ENCODE measurements at regions not wholly inside any gene's neighbourhood (a gene's known extent, or its start where the extent isn't known, plus 50 kb on each side); places are given as distances from the start of the nearest gene placed in this dataset.

GRCh38 chr4:156560701-156561100 lies 410.9 kb downstream of the PDGFC start:
- intact Hi-C loops (cut with DNase I): no loop called here
- ATAC-seq (no peak), DNase-seq (no peak)

DNA sequence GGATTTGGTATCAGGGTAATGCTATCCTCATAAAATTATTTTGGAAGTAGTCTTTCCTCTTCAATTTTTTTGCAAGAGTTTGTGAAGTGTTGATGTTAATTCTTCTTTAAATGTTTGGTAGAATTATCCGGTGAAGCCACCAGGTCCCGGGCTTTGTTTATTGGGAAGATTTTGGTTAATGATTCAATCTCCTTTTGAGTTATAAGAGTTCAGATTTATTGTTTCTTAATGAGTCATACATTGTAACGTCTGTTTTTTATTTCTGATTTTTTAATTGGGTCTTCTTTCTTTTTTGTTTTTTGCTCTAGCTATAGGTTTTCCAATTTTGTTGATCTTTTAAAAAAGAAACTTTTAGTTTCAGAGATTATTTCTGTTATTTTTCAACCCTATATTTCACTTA lies 412.3 kb downstream of the PDGFC start:
- no peak for DNase-seq
- no peak for ATAC-seq
- intact Hi-C loops (cut with DNase I): no loop called here

DNA sequence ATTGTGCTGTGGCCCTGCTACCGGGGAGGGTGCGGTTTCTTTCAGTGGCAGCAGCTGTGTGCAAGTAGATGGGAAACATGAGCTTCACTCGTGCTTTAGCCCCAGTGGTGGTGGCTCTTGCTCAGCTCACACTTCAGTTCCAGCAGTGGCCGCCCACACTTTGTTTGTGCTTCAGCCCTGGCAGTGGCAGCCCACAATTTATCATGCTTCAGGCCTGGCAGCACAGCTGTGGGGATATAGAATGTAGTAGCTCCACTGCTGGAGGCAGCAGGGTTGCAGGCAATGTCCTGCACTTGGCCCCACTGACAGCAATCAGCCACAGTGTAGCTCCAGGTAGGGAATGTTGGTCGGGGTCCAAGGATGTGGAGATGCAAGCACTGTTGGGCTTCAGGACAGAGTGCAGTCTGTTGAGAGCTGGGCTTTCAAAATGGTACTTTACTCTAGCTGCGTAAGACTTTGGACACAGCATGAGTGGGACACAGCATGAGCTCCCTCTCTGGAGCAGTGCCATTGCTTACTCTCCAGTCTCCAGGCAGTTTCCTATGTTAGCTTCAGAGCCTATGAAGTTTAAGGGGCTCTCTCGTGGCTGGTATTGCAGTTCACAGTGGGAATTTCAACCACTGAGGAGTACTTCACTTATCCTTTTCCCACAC lies 413.1 kb downstream of the PDGFC start:
- ATAC-seq (no peak), DNase-seq (no peak)
- intact Hi-C loops (cut with DNase I): no loop called here

- DNase-seq (no peak), ATAC-seq (no peak)
- intact Hi-C loops (cut with DNase I): no loop called here
Observed at GRCh38 chr4:156557920-156558319, 413.7 kb downstream of the PDGFC start.

DNA sequence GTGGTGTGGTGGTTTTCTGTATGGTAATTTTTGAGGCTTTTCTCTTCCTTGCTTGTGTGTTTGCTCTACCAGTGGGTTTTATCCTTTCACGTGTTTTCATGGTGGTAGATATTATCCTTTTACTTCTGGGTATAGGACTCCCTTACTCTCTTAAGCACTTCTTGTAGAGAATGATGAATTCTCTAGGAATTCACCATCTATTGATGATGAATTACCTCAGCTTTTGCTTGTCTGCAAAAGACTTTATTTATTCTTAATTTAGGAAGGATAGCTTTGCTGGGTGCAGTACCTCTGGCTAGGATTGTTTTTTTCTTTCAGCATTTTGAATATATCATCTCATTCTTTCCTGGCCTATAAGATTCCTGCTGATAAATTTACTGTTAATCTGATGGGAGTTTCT lies 415.3 kb downstream of the PDGFC start:
- DNase-seq: no peak
- ATAC-seq: no peak
- intact Hi-C loops (cut with DNase I): no loop called here

DNA sequence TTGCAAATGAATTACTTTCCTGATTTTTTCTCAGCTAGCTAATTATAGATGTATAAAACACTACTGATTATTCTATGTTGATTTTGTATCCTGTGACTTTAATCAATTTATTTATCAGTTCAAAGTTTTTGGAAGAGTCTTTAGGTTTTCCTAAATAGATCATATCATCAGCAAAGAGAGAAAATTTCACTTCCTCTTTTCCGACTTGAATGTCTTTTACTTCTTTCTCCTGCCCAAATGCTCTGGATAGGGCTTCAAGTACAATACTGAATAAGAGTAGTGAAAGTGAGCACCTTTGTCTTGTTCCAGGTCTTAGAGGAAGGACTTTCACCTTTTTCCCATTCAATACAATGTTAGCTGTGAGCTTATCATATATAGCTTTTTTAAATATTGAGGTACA lies 417.9 kb downstream of the PDGFC start:
- no peak for ATAC-seq
- DNase-seq: no peak
- intact Hi-C loops (cut with DNase I): no loop called here

DNA sequence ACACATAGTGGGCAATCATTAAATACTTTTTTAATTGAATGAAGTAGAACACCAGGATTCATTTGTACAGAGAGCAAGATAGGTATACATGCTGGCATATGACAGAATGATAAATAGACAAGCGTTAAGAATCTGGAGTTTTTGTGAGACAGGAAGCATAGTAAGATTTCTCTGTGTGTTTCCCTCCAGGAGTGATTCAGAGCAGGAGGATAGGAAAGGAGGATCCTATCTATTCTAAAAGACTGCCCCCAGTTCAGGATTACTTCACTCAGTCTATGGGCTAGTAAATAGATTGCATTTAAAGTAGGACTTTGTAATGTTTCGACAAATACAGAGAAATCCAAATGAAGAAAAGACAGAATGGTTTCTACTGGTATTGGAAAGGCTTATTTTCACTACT lies 423.7 kb downstream of the PDGFC start:
- intact Hi-C loops (cut with DNase I): no loop called here
- no peak for DNase-seq
- peak in 1 of 2 donors; percentile 33 for ATAC-seq

- ATAC-seq: peak in 1 of 2 donors; percentile 79
- no peak for DNase-seq
- intact Hi-C loops (cut with DNase I): no loop called here
Observed at GRCh38 chr4:156547439-156547838, 424.2 kb downstream of the PDGFC start.

- intact Hi-C loops (cut with DNase I): no loop called here
- ATAC-seq: peak; percentile 84
- DNase-seq: no peak
Observed at GRCh38 chr4:156545003-156545785, 426.4 kb downstream of the PDGFC start.

GRCh38 chr4:156539376-156539775 lies 432.2 kb downstream of the PDGFC start:
- intact Hi-C loops (cut with DNase I): no loop called here
- no peak for ATAC-seq
- DNase-seq: no peak

GRCh38 chr4:156538651-156539257 lies 432.8 kb downstream of the PDGFC start:
- intact Hi-C loops (cut with DNase I): no loop called here
- no peak for DNase-seq
- no peak for ATAC-seq

GRCh38 chr4:156538210-156538609 lies 433.4 kb downstream of the PDGFC start:
- intact Hi-C loops (cut with DNase I): no loop called here
- DNase-seq: no peak
- no peak for ATAC-seq

- DNase-seq (no peak), ATAC-seq (no peak)
- intact Hi-C loops (cut with DNase I): no loop called here
Observed at GRCh38 chr4:156537286-156537685, 434.3 kb downstream of the PDGFC start.

DNA sequence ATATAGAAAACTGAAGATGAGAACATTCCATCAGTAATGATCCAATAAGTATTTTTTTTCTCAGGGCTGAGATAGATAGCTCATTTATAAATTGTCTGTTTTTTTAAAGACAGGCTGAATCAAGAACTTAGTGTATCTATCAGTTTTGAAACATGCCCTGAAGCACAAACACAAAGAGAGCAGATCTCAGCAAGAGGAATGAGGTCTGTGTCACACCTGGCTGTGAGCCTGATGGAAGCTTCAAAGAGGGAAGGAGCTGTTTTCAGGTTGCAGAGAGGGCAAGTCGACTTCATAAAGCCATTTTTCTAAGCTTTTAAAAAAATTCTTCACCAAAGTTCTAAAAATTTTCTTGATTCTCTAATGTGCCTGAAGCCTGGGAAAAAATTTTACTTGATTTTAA lies 434.9 kb downstream of the PDGFC start:
- no peak for ATAC-seq
- intact Hi-C loops (cut with DNase I): no loop called here

GRCh38 chr4:156534205-156534604 lies 437.4 kb downstream of the PDGFC start:
- ATAC-seq (no peak), DNase-seq (no peak)
- intact Hi-C loops (cut with DNase I): no loop called here

More for the DNA sequence above, 434.9 kb downstream of the PDGFC start:
- no peak for DNase-seq

DNA sequence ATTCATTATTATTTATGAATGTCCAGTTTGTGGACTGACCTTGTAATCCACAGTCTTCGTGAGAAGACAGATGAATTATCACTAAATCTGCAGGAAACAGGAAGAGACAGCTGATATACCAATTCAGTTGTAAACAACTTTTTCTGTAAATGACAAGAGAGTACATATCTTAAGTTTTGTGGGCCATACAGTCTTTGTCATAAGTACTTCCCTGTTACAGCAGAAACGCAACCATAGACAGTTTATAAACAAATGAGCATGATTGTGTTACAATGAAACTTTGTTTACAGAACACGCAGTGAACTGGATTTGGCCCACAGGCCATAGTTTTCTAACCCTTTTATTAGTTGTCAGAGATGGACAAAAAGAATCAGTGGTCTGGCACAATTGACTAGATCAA lies 443.4 kb downstream of the PDGFC start:
- intact Hi-C loops (cut with DNase I): no loop called here
- ATAC-seq (no peak), DNase-seq (no peak)

DNA sequence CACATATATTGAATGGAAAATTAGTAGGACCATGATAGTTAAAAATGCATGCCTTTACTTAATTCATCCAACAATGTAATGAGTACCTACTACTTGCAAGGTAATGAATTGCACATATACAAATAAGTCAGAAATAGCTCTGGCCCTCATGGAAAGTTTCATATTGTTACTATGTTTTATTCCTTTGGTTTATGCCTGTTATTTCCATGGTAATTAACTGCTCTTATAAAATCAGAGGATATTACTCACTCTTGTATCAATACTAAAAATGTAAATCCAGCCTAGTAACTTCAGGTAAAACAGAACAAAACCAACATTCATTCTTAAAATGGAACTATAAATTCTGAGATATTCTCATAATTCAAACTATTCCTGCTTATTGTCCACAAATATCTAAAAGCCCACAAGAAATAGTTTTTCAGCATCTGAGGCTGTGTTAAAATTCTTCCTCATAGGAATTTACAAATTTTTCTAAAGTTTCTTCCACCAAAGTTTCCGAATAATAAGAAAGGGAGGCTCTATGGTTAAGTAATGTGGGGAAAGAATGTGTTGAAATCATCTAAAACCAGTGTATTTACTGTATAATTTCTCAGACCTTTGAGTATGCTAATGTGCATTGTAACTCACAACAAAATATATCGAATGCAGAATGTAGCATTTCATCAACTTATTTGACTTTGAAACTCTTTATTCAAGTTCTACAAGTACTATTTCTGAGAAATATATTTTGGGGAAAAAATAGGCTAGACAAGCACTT lies 444.2 kb downstream of the PDGFC start:
- no peak for DNase-seq
- intact Hi-C loops (cut with DNase I): no loop called here
- no peak for ATAC-seq

DNA sequence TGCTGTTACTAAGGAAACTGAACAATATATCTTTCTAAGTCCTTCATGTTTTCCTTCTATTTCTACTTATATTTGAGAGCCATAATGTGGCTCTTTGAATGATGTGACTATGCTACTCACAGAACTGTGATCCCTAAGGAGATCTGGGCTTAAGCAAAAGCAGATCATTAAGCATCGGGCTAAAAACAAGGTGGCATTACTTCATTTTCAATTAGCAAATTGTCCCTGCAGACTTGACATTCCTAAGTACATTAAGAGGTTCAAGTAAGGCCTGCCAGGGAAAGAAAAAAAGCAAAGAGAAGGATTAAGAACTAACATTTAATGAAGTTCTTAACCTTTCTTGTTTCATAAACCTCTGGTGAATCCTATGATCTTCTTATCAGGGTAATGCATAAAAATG lies 447.6 kb downstream of the PDGFC start:
- no peak for DNase-seq
- intact Hi-C loops (cut with DNase I): no loop called here
- ATAC-seq: no peak

DNA sequence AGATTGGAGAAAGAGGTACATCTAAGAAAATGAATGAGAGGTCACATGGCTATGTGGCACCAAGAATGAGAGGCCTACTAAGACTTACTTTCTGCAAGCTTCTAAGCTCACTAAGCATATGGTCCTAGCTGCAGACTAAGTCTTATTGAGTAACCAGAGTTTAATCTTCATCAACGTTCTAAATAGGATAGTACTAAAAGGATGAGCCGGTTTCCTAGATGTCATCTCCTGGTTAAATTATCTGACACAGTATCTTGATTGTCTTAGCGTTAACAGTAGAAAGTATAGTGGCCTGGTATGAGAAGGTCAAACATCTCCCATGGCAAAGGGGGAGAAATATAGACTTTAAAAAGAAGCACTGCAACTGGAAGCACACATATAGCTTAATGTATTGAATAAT lies 448.1 kb downstream of the PDGFC start:
- DNase-seq (no peak), ATAC-seq (no peak)
- intact Hi-C loops (cut with DNase I): no loop called here

DNA sequence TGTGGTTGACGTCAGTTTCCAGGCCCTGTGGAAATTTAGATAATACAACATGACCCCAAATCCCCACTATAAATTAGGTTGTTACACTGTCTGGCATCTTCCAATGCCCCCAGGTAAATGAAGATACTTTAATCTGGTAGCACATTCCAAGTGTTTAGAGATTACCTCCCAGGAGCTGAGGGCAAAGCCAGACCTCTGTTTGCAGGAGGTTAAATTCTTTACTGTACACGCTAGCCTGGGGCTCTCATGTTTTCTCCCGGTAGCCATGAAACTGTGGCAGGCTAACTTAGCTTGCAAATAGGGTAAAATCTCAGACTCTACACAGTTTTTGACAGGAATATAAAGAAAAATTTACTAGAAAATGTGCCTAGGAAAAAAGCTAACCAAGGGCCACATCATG lies 450.0 kb downstream of the PDGFC start:
- DNase-seq (no peak), ATAC-seq (no peak)
- intact Hi-C loops (cut with DNase I): no loop called here
